Stimulated activated CD8-positive, alpha-beta memory T cell treated with anti-CD3 and anti-CD28 coated beads, Interleukin-4, amount 100 ng/mL, for 48 hours (primary cell): ENCODE measurements at regions not wholly inside any gene's neighbourhood (a gene's known extent, or its start where the extent isn't known, plus 50 kb on each side); places are given as distances from the start of the nearest gene placed in this dataset.
"Not testable (repeated sequence)": the region's sequence is repeated elsewhere in the genome, so short reads cannot be mapped to it uniquely, and the experiment has no call there.

Source experiments
- DNase-seq: peaks from one replicate; pipeline ENCODE4 v3.0.0-alpha.2; 2020

DNA sequence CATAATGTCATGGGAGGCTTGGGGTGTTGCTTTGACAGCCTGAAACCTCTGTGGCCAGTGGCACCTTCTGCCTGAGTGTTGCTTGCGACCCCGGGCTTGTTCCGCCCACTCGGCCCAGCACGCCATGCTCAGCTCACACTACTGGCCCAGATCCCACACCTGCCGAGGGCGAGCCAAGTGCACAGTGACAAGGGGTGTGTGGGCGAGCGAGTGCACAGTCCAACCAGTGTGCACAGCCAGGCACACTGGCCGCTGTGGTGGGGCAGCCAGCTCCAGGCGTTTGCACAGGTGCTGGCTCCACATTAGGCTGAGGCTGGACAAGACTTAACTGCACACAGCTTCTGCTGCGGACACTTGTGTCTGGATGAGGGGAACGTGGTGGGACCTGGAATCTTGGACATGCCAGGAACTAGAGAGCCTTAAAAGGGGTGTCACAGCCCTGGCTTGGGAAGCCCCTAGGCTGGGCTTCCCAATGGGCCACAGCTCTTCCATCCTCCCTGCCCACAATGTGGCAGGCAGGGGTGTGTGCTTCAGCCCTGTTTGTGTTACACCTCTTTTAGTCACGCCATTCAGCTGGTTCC, 609.2 kb upstream of the FOXG1 start:
- DNase-seq, result no peak

DNA sequence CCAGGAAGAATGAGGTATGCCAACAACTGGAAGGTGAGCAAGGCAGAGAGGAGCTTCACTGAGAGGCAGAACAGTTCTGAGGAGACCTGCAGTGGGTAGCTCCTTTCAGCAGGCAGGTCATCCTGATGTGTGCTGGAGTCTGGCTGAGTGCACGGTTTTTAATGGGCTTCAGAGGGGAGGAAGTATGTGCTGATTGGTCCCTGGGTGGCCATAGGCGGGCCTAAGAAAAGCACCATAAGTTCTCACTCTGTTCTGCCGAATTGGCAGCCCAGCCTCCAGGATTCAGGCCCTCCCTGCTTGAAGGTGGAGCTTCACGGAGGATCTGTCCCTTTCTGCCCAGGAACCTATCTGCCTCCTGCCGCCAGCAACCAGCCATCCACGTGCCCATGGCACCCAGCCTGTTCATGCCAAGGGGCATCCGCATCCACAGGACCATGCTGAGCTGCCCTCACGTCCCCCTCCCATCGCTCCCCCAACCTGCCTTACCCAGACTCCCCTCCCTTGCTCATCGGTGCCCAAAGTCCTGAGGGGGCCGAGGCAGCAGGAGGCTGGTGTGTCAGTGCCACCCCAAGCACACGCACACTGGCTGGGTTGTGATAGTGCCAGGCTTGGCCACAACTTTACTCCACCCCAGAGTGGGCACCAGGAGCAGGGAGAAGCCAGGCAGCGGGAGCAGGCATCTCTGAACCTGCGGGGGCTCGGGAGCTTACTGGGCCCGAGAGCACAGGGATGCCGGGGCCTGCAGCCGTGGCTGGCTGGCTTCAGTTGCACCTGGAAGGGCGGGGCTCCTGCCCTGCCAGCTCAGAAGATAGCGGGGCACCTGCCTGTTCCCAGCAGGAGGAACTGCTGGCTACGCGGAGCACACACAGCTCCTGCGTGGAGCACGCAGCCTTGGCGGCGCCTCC, 608.4 kb upstream of the FOXG1 start:
- no peak for DNase-seq

DNA sequence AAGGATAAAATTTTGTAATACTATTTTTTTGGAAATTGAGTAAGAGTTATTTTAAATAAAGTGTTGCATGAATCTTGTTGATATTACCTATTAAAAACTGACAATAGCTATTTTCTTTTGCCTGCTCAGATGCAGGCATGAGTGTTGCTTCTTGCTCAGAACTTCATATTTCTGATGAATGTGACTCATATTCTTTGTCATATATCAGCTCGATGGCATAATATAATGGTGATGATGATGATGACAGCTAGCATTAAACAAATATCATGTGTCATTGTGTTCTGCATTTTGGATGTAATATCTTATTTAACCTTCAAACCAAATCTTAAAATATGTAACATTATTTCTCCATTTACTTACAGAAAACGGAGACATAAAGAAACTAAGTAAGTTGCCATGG, 605.5 kb upstream of the FOXG1 start:
- no peak for DNase-seq

DNA sequence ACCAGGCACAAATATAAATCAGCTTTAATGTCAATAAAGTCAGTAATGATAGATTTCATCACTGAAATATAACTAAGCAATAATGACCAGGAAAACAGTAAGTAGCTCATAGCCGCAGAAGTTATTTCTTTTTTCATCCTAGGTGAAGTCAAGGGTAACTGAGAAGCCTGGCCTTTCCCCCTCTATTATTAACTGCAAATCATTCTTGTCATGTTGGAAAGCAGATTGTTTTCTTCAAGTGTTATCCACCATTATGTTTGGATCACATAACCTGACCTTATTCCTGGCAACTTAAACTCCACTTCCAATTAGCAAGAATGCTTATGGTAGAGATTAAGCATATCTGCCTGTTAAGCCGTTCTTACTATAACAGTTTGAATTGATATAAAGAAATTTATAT, 603.4 kb upstream of the FOXG1 start:
- no peak for DNase-seq

DNA sequence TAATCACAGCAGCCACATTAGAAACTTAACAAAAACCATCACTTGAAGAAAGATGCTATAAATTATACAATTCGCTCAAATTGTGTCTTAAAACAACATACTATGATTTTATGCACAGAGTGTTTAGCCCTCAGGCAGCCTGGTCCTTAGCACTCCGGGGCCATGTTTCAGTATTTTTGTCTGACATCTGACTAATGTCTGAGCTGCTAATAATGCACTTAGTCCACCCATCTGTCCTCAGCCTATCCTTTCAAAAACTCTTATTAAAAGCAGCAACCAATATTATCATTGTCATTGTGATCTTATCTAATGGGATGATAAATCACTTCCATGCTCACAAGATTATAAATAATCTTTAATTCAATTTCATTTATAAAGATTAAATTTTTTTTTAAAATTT, 602.7 kb upstream of the FOXG1 start:
- no peak for DNase-seq

DNA sequence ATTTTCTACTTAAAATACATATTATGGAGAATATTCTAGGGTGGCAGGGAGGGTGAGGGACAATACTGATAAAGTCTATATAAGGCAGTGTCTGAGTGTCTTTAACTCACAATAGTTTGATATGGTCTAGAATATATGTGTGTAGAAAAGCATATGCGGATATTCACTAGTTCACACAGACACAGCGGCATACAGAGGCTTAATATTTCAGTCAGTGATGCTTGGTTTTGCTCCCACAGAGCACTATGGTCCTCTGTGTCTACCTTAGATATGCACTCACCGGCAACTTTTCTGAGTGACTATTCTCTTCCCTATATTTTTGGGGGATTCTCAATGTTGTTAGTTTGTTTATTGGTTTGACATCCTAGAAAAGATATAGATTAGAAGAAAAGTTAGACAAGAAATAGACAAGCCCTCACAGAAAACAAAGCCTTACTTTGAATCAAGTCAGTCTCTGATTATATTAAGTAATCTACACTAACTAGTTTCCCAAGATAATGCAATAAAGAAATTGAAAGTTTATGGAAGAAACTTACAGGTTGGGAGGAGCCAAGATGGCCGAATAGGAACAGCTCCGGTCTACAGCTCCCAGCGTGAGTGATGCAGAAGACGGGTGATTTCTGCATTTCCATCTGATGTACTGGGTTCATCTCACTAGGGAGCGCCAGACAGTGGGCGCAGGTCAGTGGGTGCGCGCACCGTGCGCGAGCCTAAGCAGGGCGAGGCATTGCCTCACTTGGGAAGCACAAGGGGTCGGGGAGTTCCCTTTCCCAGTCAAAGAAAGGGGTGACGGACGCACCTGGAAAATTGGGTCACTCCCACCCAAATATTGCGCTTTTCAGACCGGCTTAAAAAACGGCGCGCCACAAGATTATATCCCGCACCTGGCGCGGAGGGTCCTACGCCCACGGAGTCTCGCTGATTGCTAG, 578.4 kb upstream of the FOXG1 start:
- not testable (repeated sequence) for DNase-seq

DNA sequence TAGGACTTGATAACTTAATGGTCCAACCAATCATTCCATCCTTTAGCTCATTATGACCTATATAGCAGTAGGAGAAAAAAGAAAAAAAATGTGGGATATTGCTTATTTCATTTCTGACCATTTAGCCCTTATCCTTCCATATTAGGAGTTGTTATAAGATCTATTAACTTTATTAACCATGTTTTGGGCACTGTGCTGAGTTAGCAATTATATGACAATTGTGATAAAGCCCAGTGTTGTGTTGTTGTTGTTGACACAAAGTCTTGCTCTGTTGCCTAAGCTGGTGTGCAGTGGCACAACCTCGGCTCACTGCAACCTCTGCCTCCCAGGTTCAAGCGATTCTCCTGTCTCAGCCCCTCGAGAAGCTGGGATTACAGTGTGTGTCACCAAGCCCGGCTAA, 569.7 kb upstream of the FOXG1 start:
- no peak for DNase-seq

DNA sequence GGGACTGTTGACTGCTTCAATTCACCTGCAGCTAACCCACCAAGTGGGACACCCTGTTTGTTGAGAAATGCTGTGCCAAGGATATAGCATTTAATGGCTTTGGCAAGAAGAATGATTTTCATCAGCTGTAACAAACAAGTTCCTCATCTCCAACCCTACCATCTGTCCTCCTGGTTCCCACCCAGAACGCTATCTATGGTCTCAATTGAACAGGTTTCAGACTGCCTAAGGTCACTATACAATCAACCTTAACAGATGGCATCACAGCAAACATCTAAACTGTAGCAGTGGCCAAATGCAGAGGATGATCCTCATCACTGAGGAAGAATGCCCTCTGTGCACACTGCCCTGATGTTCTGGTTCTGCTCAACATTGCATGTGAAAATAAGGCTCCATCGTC, 546.2 kb upstream of the FOXG1 start:
- no peak for DNase-seq

DNA sequence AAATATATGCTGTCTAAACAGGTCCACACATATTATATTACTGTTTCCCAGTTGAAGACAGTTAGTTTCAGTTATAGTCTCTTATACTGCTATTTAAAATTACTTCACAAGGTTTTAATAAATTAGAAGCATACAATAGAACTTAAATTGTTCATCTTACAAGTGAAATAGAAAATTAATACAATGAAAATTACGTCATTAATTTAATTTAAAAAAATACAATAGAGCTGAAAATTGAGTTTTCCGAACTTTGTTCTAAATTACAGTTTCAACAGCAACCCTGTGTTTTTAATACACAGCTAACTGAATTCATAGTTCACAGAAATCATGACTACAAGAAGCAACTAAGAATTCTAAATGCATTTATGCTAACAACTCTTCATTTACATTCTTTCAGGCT, 525.7 kb upstream of the FOXG1 start:
- no peak for DNase-seq

DNA sequence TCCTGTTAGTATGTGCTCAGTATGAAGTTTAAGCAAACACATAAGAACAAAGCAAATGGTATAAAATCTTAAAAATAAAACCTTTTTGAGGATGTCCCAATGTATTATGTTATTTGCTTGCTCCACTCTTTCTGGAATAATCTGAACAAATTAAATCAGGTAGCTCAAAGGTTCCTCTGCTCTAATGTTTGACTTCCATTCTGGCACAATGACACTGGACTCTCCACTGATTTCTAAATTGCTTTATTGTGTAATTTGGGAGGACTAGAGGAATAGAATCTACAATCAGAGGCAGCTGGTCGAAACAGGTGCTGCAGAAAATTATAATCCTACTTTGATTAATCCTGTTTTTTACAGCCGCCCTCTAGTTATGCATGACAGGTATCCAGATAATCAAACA, 523.7 kb upstream of the FOXG1 start:
- DNase-seq, result no peak

DNA sequence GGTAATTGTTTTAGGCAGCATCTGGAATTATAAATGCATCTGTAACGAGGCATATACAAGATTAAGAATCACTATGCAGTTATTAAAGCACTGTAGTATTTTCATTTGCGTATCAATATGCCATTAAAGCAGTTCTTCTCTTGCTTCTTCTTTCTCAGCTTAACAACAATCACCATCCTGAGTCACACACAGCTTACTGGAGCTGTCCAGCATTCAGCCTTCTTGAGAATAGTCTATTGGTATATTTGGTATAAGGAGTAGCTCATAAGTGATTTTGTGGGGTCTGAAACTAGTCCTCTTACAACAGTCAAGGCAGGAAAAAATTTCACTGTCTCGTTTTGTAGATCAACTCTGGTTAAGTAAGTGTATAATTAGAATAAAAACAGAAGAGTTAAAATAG, 523.0 kb upstream of the FOXG1 start:
- no peak for DNase-seq

DNA sequence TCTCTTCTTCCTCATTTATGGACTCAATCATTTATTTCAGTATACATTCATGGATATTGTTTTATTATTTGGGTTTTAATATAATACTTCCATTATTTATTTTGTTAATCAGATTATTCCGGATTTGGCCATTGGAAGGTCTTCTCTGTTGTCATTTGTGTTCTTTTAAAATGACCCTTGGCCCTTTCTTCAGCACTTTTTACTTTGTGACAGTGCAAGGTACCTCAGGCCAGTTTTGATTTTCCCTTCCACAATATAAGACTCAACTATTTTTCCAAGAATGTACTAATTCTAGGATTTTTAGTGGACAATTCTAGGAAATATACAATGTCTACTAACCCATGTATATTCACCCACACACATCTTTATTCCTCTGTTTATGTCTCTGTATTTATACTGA, 521.4 kb upstream of the FOXG1 start:
- no peak for DNase-seq

DNA sequence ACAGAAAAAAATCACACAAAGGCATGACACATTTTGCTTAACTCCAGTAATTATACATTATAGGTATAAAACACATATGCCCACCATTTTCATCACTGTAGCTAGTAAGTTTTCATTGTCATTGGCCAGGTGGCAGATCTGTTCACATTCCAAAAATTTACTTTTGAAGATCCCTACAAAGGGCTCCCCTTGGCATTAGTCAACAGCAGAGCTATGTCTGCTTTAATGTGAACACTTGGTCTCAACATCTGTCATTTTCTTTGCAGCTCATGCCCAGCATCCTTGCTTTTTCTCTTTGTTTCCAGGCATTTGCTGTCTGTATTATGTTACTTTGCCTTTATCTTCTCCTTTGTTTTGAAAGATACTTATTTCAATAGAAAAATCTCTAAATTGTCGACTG, 519.1 kb upstream of the FOXG1 start:
- no peak for DNase-seq

DNA sequence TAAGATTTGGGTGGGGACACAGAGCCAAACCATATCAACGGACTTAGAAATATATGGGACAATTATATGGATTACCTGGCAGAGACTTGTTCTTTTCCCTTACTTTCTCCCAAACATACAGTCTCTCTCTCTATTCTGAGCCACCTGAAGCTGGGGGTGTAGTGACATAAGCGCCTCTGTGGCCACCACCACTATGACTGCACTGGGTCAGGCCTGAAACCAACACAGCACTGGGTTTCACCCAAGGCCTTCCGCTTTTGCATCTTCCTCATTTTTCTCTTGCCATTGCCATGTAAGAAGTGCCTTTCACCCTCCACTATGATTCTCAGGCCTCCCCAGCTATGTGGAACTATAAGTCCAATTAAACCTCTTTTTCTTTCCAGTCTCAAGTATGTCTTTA, 514.5 kb upstream of the FOXG1 start:
- not testable (repeated sequence) for DNase-seq

DNA sequence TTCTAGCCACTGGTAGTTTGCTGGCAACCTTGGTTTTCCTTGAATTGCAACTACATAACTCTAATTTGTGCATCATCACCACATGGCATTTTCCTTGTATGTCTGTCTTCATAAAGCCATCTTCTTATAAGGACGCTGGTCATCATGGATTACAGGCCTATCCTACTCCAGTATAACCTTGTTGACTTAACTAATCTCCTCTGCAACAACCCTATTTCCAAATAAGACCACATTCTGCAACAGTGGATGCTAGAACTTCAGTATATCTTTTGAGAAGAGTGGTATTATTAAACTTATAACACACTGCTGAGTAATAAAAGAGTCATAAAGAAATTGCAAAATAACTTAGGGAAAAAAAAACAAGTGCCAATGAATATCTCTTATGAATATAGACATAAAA, 511.8 kb upstream of the FOXG1 start:
- no peak for DNase-seq

DNA sequence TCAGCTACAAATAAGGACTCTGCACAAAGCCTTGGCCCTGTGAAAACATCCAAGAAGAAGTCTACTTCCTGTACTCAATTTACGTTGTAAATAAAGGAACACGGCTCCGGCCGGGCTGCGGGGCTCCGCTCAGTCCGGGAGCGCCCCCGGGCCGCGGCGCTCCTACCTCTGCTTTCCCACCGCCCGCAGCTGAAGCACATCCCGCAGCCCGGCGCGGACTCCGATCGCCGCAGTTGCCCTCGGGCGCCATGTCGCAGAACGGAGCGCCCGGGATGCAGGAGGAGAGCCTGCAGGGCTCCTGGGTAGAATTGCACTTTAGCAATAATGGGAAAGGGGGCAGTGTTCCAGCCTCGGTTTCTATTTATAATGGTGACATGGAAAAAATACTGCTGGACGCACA, 502.3 kb upstream of the FOXG1 start:
- no peak for DNase-seq

DNA sequence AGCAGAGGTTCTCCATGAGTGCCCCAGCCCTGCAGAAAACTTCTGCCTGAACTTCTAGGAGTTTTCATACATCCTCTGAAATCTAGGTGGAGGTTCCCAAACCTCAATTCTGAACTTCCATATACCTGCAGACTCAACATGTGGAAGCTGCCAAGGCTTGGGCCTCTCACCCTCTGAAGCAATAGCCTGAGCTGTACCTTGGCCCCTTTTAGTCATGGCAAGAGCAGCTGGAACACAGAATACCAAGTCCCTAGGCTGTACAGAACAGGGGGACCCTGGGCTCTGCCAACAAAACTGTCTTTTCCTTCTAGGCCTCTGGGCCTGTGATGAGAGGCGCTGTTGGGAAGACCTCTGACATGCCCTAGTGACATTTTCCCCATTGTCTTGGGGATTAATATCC, 494.3 kb upstream of the FOXG1 start:
- no peak for DNase-seq

DNA sequence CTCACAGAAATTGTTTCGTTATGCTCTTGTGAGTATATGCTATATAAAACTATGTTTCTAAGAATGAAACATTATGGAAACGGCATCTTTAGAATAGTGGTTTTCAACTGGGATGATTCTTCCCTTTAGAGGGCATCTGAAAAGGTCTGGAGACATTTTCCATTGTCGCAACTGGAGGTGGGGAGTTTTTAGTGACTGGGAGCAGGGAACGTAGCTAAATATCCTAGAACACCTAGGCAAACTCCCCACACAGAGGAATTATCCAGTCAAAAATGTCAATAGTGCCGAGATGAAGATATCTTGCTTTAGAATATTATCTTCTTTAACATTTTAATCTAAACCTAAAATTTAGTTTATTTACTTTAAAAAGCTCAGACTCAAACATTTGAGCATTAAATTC, 486.1 kb upstream of the FOXG1 start:
- DNase-seq, result no peak

DNA sequence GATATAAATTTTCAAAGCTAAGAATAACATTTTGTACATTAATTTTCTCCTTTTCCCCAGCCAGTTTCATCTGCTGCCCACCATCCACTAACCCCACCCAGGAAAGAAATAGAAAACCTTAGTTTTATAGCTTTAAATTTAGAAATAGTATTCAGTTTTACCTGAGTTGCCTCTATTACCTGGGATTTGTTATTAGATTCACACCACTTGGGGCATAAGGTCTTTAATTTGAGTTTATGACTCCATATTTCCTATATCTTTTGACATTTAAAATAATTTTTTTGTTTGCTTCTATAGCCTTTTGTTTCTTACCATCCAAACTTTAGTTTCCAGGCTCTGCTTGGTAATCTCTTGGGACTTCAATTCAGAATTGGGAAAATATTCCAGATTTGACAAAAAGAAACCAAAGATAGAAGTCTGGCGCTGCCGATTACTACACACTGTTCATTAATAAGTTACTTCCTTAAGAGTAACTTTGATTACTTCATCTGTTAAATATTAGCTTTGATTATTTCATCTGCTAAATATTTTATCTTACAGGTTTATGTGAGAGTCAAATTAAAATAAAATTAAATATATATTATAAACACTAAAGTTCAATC, 485.5 kb upstream of the FOXG1 start:
- DNase-seq, result no peak

DNA sequence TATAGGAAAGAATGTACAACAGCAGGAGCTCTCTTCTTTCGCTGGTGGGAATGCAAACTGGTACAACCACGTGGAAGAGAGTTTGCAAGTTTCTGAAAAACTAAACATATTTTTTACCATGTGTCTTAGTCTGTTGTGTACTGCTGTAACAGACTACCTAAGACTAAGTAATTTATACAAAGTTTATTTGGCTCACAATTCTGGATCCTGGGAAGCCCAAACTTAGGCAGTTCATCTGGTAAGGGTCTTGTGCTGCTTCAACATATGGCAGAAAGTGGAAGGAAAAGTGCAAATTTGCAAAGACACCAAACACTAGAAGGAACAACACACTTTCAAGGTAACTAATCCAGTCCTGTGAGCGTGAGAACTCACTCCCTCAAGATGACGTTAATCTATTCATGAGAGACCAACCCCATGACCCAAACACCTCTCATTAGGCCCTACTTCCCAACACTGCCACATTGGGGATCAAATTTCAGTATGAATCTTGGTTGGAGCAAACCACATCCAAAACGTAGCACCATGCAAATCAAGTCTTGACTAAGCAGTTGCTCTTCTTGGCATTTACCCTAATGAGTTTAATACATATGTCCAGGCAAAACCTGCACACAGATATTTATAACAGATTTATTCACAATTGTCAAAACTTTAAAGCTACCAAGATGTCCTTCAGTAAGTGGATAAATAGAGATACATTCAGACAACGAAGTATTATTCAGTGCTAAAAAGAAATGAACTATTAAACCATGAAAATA, 481.9 kb upstream of the FOXG1 start:
- DNase-seq, result no peak

DNA sequence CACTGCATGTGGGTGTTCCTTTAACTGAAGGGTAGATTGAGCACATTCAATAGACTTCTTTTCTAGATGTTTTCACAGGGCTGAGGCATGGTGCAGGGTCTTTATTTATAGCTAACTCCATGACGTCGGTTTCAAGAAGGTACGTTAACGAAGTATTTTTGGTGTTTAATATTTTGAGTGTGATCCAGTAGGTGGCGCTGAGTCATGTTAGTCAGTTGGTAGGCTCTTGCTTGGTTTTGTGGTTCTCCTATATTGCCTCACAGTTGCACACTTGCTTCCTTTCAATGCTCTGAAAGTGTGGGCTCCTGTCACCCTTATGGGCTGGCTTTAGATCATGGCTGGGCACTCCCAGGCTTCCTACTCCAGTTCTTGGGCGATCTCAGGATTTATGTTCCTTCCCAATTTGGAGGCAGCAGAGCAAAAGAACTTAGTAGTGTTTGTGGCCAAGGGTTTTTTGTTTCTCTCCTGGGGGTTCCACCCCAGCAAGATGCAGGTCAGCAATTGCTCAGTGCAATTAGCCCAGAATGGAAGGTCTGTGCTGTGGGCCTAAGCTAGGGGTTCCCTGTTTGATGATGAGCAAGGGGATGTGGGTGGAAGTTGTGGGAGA, 471.6 kb upstream of the FOXG1 start:
- no peak for DNase-seq

DNA sequence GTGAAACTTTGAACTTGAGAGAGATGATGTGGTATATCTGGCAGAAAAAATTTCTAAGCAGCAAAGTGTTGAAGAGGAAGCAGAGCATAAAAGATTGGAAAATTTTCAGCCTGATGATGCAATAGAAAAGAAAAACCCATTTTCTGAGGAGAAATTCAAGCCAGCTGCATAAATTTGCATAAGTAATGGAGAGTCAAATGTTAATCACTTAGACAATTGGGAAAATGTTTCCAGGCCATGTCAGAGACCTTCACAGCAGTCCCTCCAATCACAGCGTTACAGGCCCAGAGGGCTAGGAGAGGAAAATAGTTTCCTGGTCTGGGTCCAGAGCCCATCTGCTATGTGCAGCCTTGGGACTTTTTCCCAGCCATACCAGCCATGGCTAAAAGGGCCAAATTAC, 469.0 kb upstream of the FOXG1 start:
- DNase-seq, result no peak
